ENCODE measurements at regions not wholly inside any gene's neighbourhood (a gene's known extent, or its start where the extent isn't known, plus 50 kb on each side); places are given as distances from the start of the nearest gene placed in this dataset.

GRCh38 chr2:145230546-145230945, 710.6 kb upstream of the ZEB2 start:
- H3K9me3 ChIP-seq (ENCODE audit: severe bottlenecking) = no peaks in the 10 kb centered on the region
- no peak overlapping the region for H3K4me3 ChIP-seq (ENCODE audit: severe bottlenecking)
- H3K36me3 ChIP-seq (ENCODE audit: low read depth) = no peaks in the 10 kb centered on the region
- ATAC-seq (ENCODE audit: low read depth) (no peak), DNase-seq (ENCODE audit: low spot score) (no peak)
- no peak overlapping the region for H3K27ac ChIP-seq (ENCODE audit: poor library complexity, severe bottlenecking)
- no peak for TF ChIP-seq CTCF (IDR thresholded peaks at IDR 0.05; ENCODE audit: poor library complexity, severe bottlenecking)
- H3K4me1 ChIP-seq (ENCODE audit: insufficient read depth, poor library complexity, severe bottlenecking) = no peaks in the 10 kb centered on the region
- H3K27me3 ChIP-seq (ENCODE audit: insufficient read depth, poor library complexity, severe bottlenecking) = no peaks in the 10 kb centered on the region

GRCh38 chr2:145228506-145228905, 708.6 kb upstream of the ZEB2 start:
- Histone ChIP-seq H3K4me3 (ENCODE audit: severe bottlenecking) (no peak overlapping the region), H3K9me3 (ENCODE audit: severe bottlenecking) (no peaks in the 10 kb centered on the region), H3K36me3 (ENCODE audit: low read depth) (no peaks in the 10 kb centered on the region), H3K4me1 (ENCODE audit: insufficient read depth, poor library complexity, severe bottlenecking) (no peaks in the 10 kb centered on the region), H3K27ac (ENCODE audit: poor library complexity, severe bottlenecking) (no peak overlapping the region), H3K27me3 (ENCODE audit: insufficient read depth, poor library complexity, severe bottlenecking) (no peaks in the 10 kb centered on the region)
- ATAC-seq (ENCODE audit: low read depth) = no peak
- no peak for DNase-seq (ENCODE audit: low spot score)
- TF ChIP-seq CTCF (IDR thresholded peaks at IDR 0.05; ENCODE audit: poor library complexity, severe bottlenecking) = no peak

GRCh38 chr2:145226901-145227300, 707.0 kb upstream of the ZEB2 start:
- Histone ChIP-seq H3K4me3 (ENCODE audit: severe bottlenecking) (no peak overlapping the region), H3K36me3 (ENCODE audit: low read depth) (no peaks in the 10 kb centered on the region), H3K4me1 (ENCODE audit: insufficient read depth, poor library complexity, severe bottlenecking) (no peaks in the 10 kb centered on the region), H3K27ac (ENCODE audit: poor library complexity, severe bottlenecking) (no peak overlapping the region), H3K9me3 (ENCODE audit: severe bottlenecking) (no peaks in the 10 kb centered on the region), H3K27me3 (ENCODE audit: insufficient read depth, poor library complexity, severe bottlenecking) (no peaks in the 10 kb centered on the region)
- ATAC-seq (ENCODE audit: low read depth) = no peak
- DNase-seq (ENCODE audit: low spot score) = no peak
- no peak for TF ChIP-seq CTCF (IDR thresholded peaks at IDR 0.05; ENCODE audit: poor library complexity, severe bottlenecking)

GRCh38 chr2:145221516-145221915, 701.6 kb upstream of the ZEB2 start:
- ATAC-seq (ENCODE audit: low read depth) = no peak
- DNase-seq (ENCODE audit: low spot score) = no peak

GRCh38 chr2:145221032-145221431, 701.1 kb upstream of the ZEB2 start:
- ATAC-seq (ENCODE audit: low read depth) (no peak), DNase-seq (ENCODE audit: low spot score) (no peak)
- no peaks in the 10 kb centered on the region for H3K27me3 ChIP-seq (ENCODE audit: insufficient read depth, poor library complexity, severe bottlenecking)
- H3K4me3 ChIP-seq (ENCODE audit: severe bottlenecking) = no peak overlapping the region
- no peak for TF ChIP-seq CTCF (IDR thresholded peaks at IDR 0.05; ENCODE audit: poor library complexity, severe bottlenecking)
- no peaks in the 10 kb centered on the region for H3K9me3 ChIP-seq (ENCODE audit: severe bottlenecking)
- H3K36me3 ChIP-seq (ENCODE audit: low read depth) = no peaks in the 10 kb centered on the region
- no peak overlapping the region for H3K27ac ChIP-seq (ENCODE audit: poor library complexity, severe bottlenecking)
- no peaks in the 10 kb centered on the region for H3K4me1 ChIP-seq (ENCODE audit: insufficient read depth, poor library complexity, severe bottlenecking)

More at GRCh38 chr2:145221516-145221915, 701.6 kb upstream of the ZEB2 start:
- Histone ChIP-seq H3K27me3 (ENCODE audit: insufficient read depth, poor library complexity, severe bottlenecking) (no peaks in the 10 kb centered on the region), H3K4me3 (ENCODE audit: severe bottlenecking) (no peak overlapping the region), H3K27ac (ENCODE audit: poor library complexity, severe bottlenecking) (no peak overlapping the region), H3K4me1 (ENCODE audit: insufficient read depth, poor library complexity, severe bottlenecking) (no peaks in the 10 kb centered on the region), H3K9me3 (ENCODE audit: severe bottlenecking) (no peaks in the 10 kb centered on the region), H3K36me3 (ENCODE audit: low read depth) (no peaks in the 10 kb centered on the region)
- TF ChIP-seq CTCF (IDR thresholded peaks at IDR 0.05; ENCODE audit: poor library complexity, severe bottlenecking) = no peak

All from RWPE2 (cell line).